ENCODE measurements at regions not wholly inside any gene's neighbourhood (a gene's known extent, or its start where the extent isn't known, plus 50 kb on each side); places are given as distances from the start of the nearest gene placed in this dataset.

- intact Hi-C loops (cut with DNase I): no loop called here
- Histone ChIP-seq H3K4me3 (ENCODE audit: low read length) (no peak overlapping the region), H3K27ac (ENCODE audit: low read length) (no peak overlapping the region), H3K27me3 (ENCODE audit: control insufficient read depth, insufficient read depth) (no peaks in the 10 kb centered on the region), H3K4me1 (ENCODE audit: control insufficient read depth, insufficient read depth, low read length) (no peaks in the 10 kb centered on the region), H3K9me3 (ENCODE audit: control insufficient read depth, low read length) (no peaks in the 10 kb centered on the region)
- DNase-seq (no peak), ATAC-seq (no peak)
- WGBS: 63% methylated on average over 7 of the region's 7 CpGs
These were observed 152.8 kb downstream of the BCL11A start for GRCh38 chr2:60400462-60401246.

- DNase-seq (no peak), ATAC-seq (no peak)
- no peaks in the 10 kb centered on the region for H3K9me3 ChIP-seq (ENCODE audit: control insufficient read depth, low read length)
- intact Hi-C loops (cut with DNase I): no loop called here
- no peaks in the 10 kb centered on the region for H3K27me3 ChIP-seq (ENCODE audit: control insufficient read depth, insufficient read depth)
- no peak overlapping the region for H3K4me3 ChIP-seq (ENCODE audit: low read length)
- 38% methylated on average over 2 of the region's 2 CpGs for WGBS
- H3K4me1 ChIP-seq (ENCODE audit: control insufficient read depth, insufficient read depth, low read length): no peaks in the 10 kb centered on the region
- no peak overlapping the region for H3K27ac ChIP-seq (ENCODE audit: low read length)
These were observed 159.0 kb downstream of the BCL11A start for GRCh38 chr2:60394463-60394862.

- 80% methylated on average over 7 of the region's 7 CpGs for WGBS
- Histone ChIP-seq H3K27me3 (ENCODE audit: control insufficient read depth, insufficient read depth) (no peaks in the 10 kb centered on the region), H3K9me3 (ENCODE audit: control insufficient read depth, low read length) (no peaks in the 10 kb centered on the region), H3K27ac (ENCODE audit: low read length) (no peak overlapping the region), H3K4me1 (ENCODE audit: control insufficient read depth, insufficient read depth, low read length) (no peaks in the 10 kb centered on the region), H3K4me3 (ENCODE audit: low read length) (no peak overlapping the region)
- ATAC-seq: no peak
- no peak for DNase-seq
- intact Hi-C loops (cut with DNase I): no loop called here
These were observed 161.6 kb downstream of the BCL11A start for GRCh38 chr2:60391649-60392375.

GRCh38 chr2:60391230-60391629 lies 162.2 kb downstream of the BCL11A start:
- no peak for DNase-seq
- H3K9me3 ChIP-seq (ENCODE audit: control insufficient read depth, low read length): no peaks in the 10 kb centered on the region
- no peaks in the 10 kb centered on the region for H3K4me1 ChIP-seq (ENCODE audit: control insufficient read depth, insufficient read depth, low read length)
- no peaks in the 10 kb centered on the region for H3K27me3 ChIP-seq (ENCODE audit: control insufficient read depth, insufficient read depth)
- H3K27ac ChIP-seq (ENCODE audit: low read length): no peak overlapping the region
- ATAC-seq: no peak
- no peak overlapping the region for H3K4me3 ChIP-seq (ENCODE audit: low read length)
- intact Hi-C loops (cut with DNase I): no loop called here
- WGBS: 68% methylated on average over 6 of the region's 6 CpGs

GRCh38 chr2:60386436-60386835 lies 167.0 kb downstream of the BCL11A start:
- WGBS: 54% methylated on average over 2 of the region's 2 CpGs
- DNase-seq (no peak), ATAC-seq (no peak)
- no peaks in the 10 kb centered on the region for H3K27me3 ChIP-seq (ENCODE audit: control insufficient read depth, insufficient read depth)
- no peak overlapping the region for H3K27ac ChIP-seq (ENCODE audit: low read length)
- no peak overlapping the region for H3K4me3 ChIP-seq (ENCODE audit: low read length)
- no peaks in the 10 kb centered on the region for H3K9me3 ChIP-seq (ENCODE audit: control insufficient read depth, low read length)
- no peaks in the 10 kb centered on the region for H3K4me1 ChIP-seq (ENCODE audit: control insufficient read depth, insufficient read depth, low read length)
- intact Hi-C loops (cut with DNase I): no loop called here

GRCh38 chr2:60385648-60386047 lies 167.8 kb downstream of the BCL11A start:
- intact Hi-C loops (cut with DNase I): no loop called here
- H3K9me3 ChIP-seq (ENCODE audit: control insufficient read depth, low read length): no peaks in the 10 kb centered on the region
- peak in 1 of 2 donors; percentile 43 for ATAC-seq
- 71% methylated on average over 5 of the region's 5 CpGs for WGBS
- H3K4me3 ChIP-seq (ENCODE audit: low read length): no peak overlapping the region
- no peaks in the 10 kb centered on the region for H3K4me1 ChIP-seq (ENCODE audit: control insufficient read depth, insufficient read depth, low read length)
- no peak overlapping the region for H3K27ac ChIP-seq (ENCODE audit: low read length)
- DNase-seq: no peak
- H3K27me3 ChIP-seq (ENCODE audit: control insufficient read depth, insufficient read depth): no peaks in the 10 kb centered on the region

GRCh38 chr2:60383401-60384143 lies 169.9 kb downstream of the BCL11A start:
- 76% methylated on average over 6 of the region's 6 CpGs for WGBS
- ATAC-seq (no peak), DNase-seq (no peak)
- intact Hi-C loops (cut with DNase I): no loop called here
- Histone ChIP-seq H3K9me3 (ENCODE audit: control insufficient read depth, low read length) (no peaks in the 10 kb centered on the region), H3K27me3 (ENCODE audit: control insufficient read depth, insufficient read depth) (no peaks in the 10 kb centered on the region), H3K4me1 (ENCODE audit: control insufficient read depth, insufficient read depth, low read length) (no peaks in the 10 kb centered on the region), H3K27ac (ENCODE audit: low read length) (no peak overlapping the region), H3K4me3 (ENCODE audit: low read length) (no peak overlapping the region)

- ATAC-seq (no peak), DNase-seq (no peak)
- H3K27me3 ChIP-seq (ENCODE audit: control insufficient read depth, insufficient read depth): no peaks in the 10 kb centered on the region
- no peak overlapping the region for H3K27ac ChIP-seq (ENCODE audit: low read length)
- H3K4me1 ChIP-seq (ENCODE audit: control insufficient read depth, insufficient read depth, low read length): no peaks in the 10 kb centered on the region
- 84% methylated on average over 2 of the region's 2 CpGs for WGBS
- intact Hi-C loops (cut with DNase I): no loop called here
- no peaks in the 10 kb centered on the region for H3K9me3 ChIP-seq (ENCODE audit: control insufficient read depth, low read length)
- no peak overlapping the region for H3K4me3 ChIP-seq (ENCODE audit: low read length)
These were observed 173.0 kb downstream of the BCL11A start for GRCh38 chr2:60380411-60380810.

- Histone ChIP-seq H3K27me3 (ENCODE audit: control insufficient read depth, insufficient read depth) (no peaks in the 10 kb centered on the region), H3K4me3 (ENCODE audit: low read length) (no peak overlapping the region), H3K9me3 (ENCODE audit: control insufficient read depth, low read length) (no peaks in the 10 kb centered on the region), H3K27ac (ENCODE audit: low read length) (no peak overlapping the region), H3K4me1 (ENCODE audit: control insufficient read depth, insufficient read depth, low read length) (no peaks in the 10 kb centered on the region)
- 82% methylated on average over 2 of the region's 2 CpGs for WGBS
- intact Hi-C loops (cut with DNase I): no loop called here
- no peak for ATAC-seq
- DNase-seq: no peak
These were observed 173.8 kb downstream of the BCL11A start for GRCh38 chr2:60379684-60380083.

- Histone ChIP-seq H3K9me3 (ENCODE audit: control insufficient read depth, low read length) (no peaks in the 10 kb centered on the region), H3K27me3 (ENCODE audit: control insufficient read depth, insufficient read depth) (no peaks in the 10 kb centered on the region), H3K27ac (ENCODE audit: low read length) (no peak overlapping the region), H3K4me3 (ENCODE audit: low read length) (no peak overlapping the region), H3K4me1 (ENCODE audit: control insufficient read depth, insufficient read depth, low read length) (no peaks in the 10 kb centered on the region)
- 83% methylated on average over 7 of the region's 7 CpGs for WGBS
- ATAC-seq: no peak
- intact Hi-C loops (cut with DNase I): no loop called here
- DNase-seq: no peak
These were observed 174.2 kb downstream of the BCL11A start for GRCh38 chr2:60379216-60379615.

GRCh38 chr2:60377825-60378224 lies 175.6 kb downstream of the BCL11A start:
- no peak for ATAC-seq
- Histone ChIP-seq H3K4me3 (ENCODE audit: low read length) (no peak overlapping the region), H3K27ac (ENCODE audit: low read length) (no peak overlapping the region), H3K9me3 (ENCODE audit: control insufficient read depth, low read length) (no peaks in the 10 kb centered on the region), H3K4me1 (ENCODE audit: control insufficient read depth, insufficient read depth, low read length) (no peaks in the 10 kb centered on the region), H3K27me3 (ENCODE audit: control insufficient read depth, insufficient read depth) (no peaks in the 10 kb centered on the region)
- intact Hi-C loops (cut with DNase I): no loop called here
- DNase-seq: no peak
- WGBS: 78% methylated on average over 3 of the region's 3 CpGs
